ENCODE measurements at regions not wholly inside any gene's neighbourhood (a gene's known extent, or its start where the extent isn't known, plus 50 kb on each side); places are given as distances from the start of the nearest gene placed in this dataset. TPM values are rescaled to one million over a fixed set of nuclear protein-coding genes. Genes with fewer than 3 reads are reported as not detected.

- DNase-seq (ENCODE audit: low spot score in 2 of 2), result no peak
- no peak for FAIRE-seq
Measured at GRCh38 chr6:127030836-127031235, 87.6 kb upstream of the RSPO3 start.

- no peak for DNase-seq (ENCODE audit: low spot score in 2 of 2)
Measured at GRCh38 chr6:127031511-127031910, 87.0 kb upstream of the RSPO3 start.

GRCh38 chr6:127032971-127033370 is 85.5 kb upstream of the RSPO3 start:
- no peak for FAIRE-seq

More at GRCh38 chr6:127031511-127031910, 87.0 kb upstream of the RSPO3 start:
- FAIRE-seq, result no peak

DNA sequence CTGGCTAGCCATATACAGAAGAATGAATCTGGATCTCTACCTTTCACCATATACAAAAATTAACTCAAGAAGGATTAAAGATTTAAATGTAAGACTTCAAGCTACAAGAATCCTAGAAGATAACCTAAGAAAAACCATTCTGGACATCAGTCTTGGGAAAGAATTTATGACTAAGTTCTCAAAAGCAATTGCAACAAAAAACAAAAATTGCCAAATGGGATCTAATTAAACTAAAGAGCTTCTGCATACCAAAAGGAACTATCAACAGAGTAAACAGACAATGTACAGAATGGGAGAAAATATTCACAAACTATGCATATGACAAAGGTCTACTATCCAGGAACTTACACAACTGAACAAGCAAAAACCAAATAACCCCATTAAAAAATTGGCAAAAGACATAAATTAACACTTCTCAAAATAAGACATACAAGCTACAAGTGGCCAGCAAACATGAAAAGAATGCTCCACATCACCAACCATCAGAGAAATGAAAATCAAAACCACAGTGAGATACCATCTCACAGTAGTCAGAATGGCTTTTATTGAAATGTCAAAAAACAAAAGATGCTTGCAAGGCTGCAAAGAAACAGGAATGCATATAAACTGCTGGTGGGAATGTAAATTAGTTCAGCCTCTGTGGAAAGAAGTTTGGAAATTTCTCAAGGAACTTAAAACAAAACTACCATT is 66.8 kb upstream of the RSPO3 start:
- no peak for DNase-seq (ENCODE audit: low spot score in 2 of 2)

More at GRCh38 chr6:127032971-127033370, 85.5 kb upstream of the RSPO3 start:
- no peak for DNase-seq (ENCODE audit: low spot score in 2 of 2)

GRCh38 chr6:127053032-127053874 is 65.2 kb upstream of the RSPO3 start:
- FAIRE-seq, result no peak
- no peak for DNase-seq (ENCODE audit: low spot score in 2 of 2)

More for the DNA sequence above, 66.8 kb upstream of the RSPO3 start:
- no peak for FAIRE-seq

GRCh38 chr6:127053875-127054235 is 64.6 kb upstream of the RSPO3 start:
- FAIRE-seq, result no peak
- DNase-seq (ENCODE audit: low spot score in 2 of 2), result no peak

- DNase-seq (ENCODE audit: low spot score in 2 of 2), result no peak
- FAIRE-seq, result no peak
Measured at GRCh38 chr6:127058027-127058426, 60.4 kb upstream of the RSPO3 start.

GRCh38 chr6:127058936-127059335 is 59.5 kb upstream of the RSPO3 start:
- FAIRE-seq, result no peak
- no peak for DNase-seq (ENCODE audit: low spot score in 2 of 2)

Small RNA genes lying in the stretch of these regions (small RNA-seq; reads per million reads assigned to genes)
- gene MIR588, result not detected
- gene RNU6-200P, result not detected

Measured in frontal cortex (tissue), 4 donors.